ENCODE measurements at regions not wholly inside any gene's neighbourhood (a gene's known extent, or its start where the extent isn't known, plus 50 kb on each side); places are given as distances from the start of the nearest gene placed in this dataset.

GRCh38 chr7:19209166-19209696, 64.0 kb upstream of the FERD3L start:
- DNase-seq (ENCODE audit: low read depth): no peak

- DNase-seq (ENCODE audit: low read depth): no peak
Measured at GRCh38 chr7:19206721-19207120, 61.5 kb upstream of the FERD3L start.

DNA sequence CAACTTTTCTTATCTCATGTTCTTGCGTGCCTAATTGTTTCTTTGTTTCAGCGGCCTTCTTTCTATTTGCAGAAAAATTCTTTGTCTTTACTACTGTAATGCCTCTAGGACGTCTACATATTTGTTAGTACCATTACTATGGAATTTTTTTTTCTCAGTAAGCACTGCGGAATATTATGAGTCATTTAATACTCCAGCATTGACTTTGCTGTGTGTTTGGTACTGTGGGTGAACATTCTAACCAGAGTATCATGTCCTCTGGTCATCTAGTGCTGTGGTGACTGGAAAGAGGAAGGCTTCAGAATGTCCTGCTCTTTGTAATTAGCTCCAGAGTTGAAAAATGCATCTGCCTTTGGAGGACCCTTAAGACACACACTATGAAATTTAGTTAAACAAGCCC, 58.5 kb upstream of the FERD3L start:
- no peak for DNase-seq (ENCODE audit: low read depth)

DNA sequence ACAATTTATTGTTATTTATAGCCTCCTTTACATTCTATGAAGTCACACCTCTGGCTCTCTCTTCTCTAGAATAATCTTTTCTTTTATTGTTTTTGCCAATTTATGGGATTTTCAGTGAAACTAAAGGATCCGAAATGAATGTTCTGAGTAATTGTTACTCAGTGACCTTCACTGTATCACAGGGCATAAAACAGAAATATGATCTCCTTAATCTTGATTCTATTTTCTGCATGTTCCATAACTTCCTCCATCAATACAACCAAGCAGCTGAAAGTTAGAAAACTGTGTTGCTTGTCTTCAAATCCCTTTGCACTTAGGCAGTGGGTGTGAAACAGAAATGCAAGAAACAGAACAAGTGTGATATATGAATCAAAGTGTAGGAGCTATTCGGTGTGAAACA, 57.4 kb upstream of the FERD3L start:
- no peak for DNase-seq (ENCODE audit: low read depth)

Measured in HS-27A (cell line).